ENCODE measurements at regions not wholly inside any gene's neighbourhood (a gene's known extent, or its start where the extent isn't known, plus 50 kb on each side); places are given as distances from the start of the nearest gene placed in this dataset.

DNA sequence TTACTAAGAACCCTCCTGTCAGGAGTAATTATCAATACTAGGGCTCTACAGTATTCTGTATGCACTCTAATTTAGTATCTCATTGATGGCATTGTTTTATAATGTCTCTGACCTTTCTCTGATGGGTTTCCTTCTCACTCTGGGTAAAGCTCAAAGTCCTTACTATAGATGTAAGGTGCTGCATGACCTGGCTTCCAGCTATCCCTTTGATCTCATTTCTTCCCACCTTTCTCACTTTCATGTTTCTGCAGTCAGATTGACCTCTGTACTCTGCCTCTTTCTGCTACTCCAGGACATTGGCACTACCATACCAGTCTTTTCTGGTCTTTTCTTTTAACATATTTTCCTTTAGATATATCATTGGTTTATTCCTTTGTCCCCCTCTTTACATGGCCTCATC lies 2332.8 kb upstream of the C9orf72 start:
- H3K27me3 Mint-ChIP-seq (ENCODE audit: insufficient read depth), result no peaks in the 10 kb centered on the region
- DNase-seq, result no peak
- no peaks in the 10 kb centered on the region for H3K36me3 ChIP-seq (ENCODE audit: control insufficient read depth, insufficient read depth, low read length)
- H3K9ac ChIP-seq (ENCODE audit: extremely low read depth, low read length, poor library complexity, severe bottlenecking), result no peak overlapping the region
- no peaks in the 10 kb centered on the region for H3K36me3 Mint-ChIP-seq (ENCODE audit: low read depth)
- H3K9me3 Mint-ChIP-seq, result no peaks in the 10 kb centered on the region
- no peak overlapping the region for H3K4me3 Mint-ChIP-seq
- H3K4me3 ChIP-seq (ENCODE audit: low read length), result no peak overlapping the region
- no peak overlapping the region for H3K27ac Mint-ChIP-seq
- no peaks in the 10 kb centered on the region for H3K9me3 ChIP-seq (ENCODE audit: control insufficient read depth, low read length)
- H3K27me3 ChIP-seq (ENCODE audit: control insufficient read depth, insufficient read depth, low read length, poor library complexity, severe bottlenecking), result no peaks in the 10 kb centered on the region
- no peak overlapping the region for H3K27ac ChIP-seq (ENCODE audit: low read depth, low read length)
- no peaks in the 10 kb centered on the region for H3K4me1 Mint-ChIP-seq
- no peaks in the 10 kb centered on the region for H3K4me1 ChIP-seq (ENCODE audit: control insufficient read depth, insufficient read depth, low read length)
- no peak for TF ChIP-seq CTCF (conservative IDR thresholded peaks at IDR 0.05)

- no peak for TF ChIP-seq CTCF (conservative IDR thresholded peaks at IDR 0.05)
- H3K9me3 ChIP-seq (ENCODE audit: control insufficient read depth, low read length), result no peaks in the 10 kb centered on the region
- Mint-ChIP-seq H3K27ac (no peak overlapping the region), H3K4me3 (no peak overlapping the region), H3K27me3 (ENCODE audit: insufficient read depth) (no peaks in the 10 kb centered on the region), H3K36me3 (ENCODE audit: low read depth) (no peaks in the 10 kb centered on the region), H3K4me1 (no peaks in the 10 kb centered on the region), H3K9me3 (no peaks in the 10 kb centered on the region)
- no peaks in the 10 kb centered on the region for H3K27me3 ChIP-seq (ENCODE audit: control insufficient read depth, insufficient read depth, low read length, poor library complexity, severe bottlenecking)
- H3K4me3 ChIP-seq (ENCODE audit: low read length), result no peak overlapping the region
- no peak overlapping the region for H3K9ac ChIP-seq (ENCODE audit: extremely low read depth, low read length, poor library complexity, severe bottlenecking)
- no peak for DNase-seq
- no peaks in the 10 kb centered on the region for H3K36me3 ChIP-seq (ENCODE audit: control insufficient read depth, insufficient read depth, low read length)
- no peaks in the 10 kb centered on the region for H3K4me1 ChIP-seq (ENCODE audit: control insufficient read depth, insufficient read depth, low read length)
- no peak overlapping the region for H3K27ac ChIP-seq (ENCODE audit: low read depth, low read length)
- WGBS, 2 experiments (ENCODE audit: insufficient coverage in 1 of 2, insufficient read length in 1 of 2), result 90 to 100% methylated on average over 2 to 5 of the region's 5 CpGs
Measured at GRCh38 chr9:29928072-29928471, 2354.8 kb upstream of the C9orf72 start.

GRCh38 chr9:29939559-29939958 lies 2366.3 kb upstream of the C9orf72 start:
- Mint-ChIP-seq H3K27ac (no peak overlapping the region), H3K4me1 (no peaks in the 10 kb centered on the region), H3K4me3 (no peak overlapping the region), H3K36me3 (ENCODE audit: low read depth) (peaks cover 2% of the 10 kb centered on the region), H3K9me3 (peaks cover 25% of the 10 kb centered on the region), H3K27me3 (ENCODE audit: insufficient read depth) (no peaks in the 10 kb centered on the region)
- Histone ChIP-seq H3K27me3 (ENCODE audit: control insufficient read depth, insufficient read depth, low read length, poor library complexity, severe bottlenecking) (no peaks in the 10 kb centered on the region), H3K36me3 (ENCODE audit: control insufficient read depth, insufficient read depth, low read length) (no peaks in the 10 kb centered on the region), H3K4me1 (ENCODE audit: control insufficient read depth, insufficient read depth, low read length) (no peaks in the 10 kb centered on the region), H3K27ac (ENCODE audit: low read depth, low read length) (no peak overlapping the region), H3K4me3 (ENCODE audit: low read length) (no peak overlapping the region), H3K9ac (ENCODE audit: extremely low read depth, low read length, poor library complexity, severe bottlenecking) (no peak overlapping the region), H3K9me3 (ENCODE audit: control insufficient read depth, low read length) (peaks cover 9% of the 10 kb centered on the region)
- WGBS, 2 experiments (ENCODE audit: insufficient coverage in 1 of 2, insufficient read length in 1 of 2), result 93 to 100% methylated on average over 2 to 3 of the region's 3 CpGs
- TF ChIP-seq CTCF (conservative IDR thresholded peaks at IDR 0.05), result no peak
- no peak for DNase-seq
